Heart left ventricle (tissue), 13 donors: ENCODE measurements at regions not wholly inside any gene's neighbourhood (a gene's known extent, or its start where the extent isn't known, plus 50 kb on each side); places are given as distances from the start of the nearest gene placed in this dataset.

ENCODE experiments used
- POLR2A ChIP-seq, 2 donors: fragments of 450-650 bp; IDR thresholded peaks; one replicate each; pipeline ENCODE4 v1.6.1; 2017; ENCODE audit warnings: antibody characterized with exemption in 2 of 2, mild to moderate bottlenecking in 2 of 2, moderate library complexity in 2 of 2
- TF ChIP-seq, protein P1 (sequence below), 12 donors: fragments of 200-600 bp; sonication (generic) in 4 of 12; IDR thresholded peaks; one replicate each; pipeline versions ENCODE4 v1.5.0 to v1.8.0; 2018 to 2022; ENCODE audit warnings: antibody characterized with exemption in 12 of 12, mild to moderate bottlenecking in 5 of 12
- donor health status: ischemic (EF 13 %, LVEDD 7.1; RV severe dilation, severe dysfunction).
- donor health status: DM: no; HTN: yes; CAD: no.
- donor health status: DM: no; HTN: no; CAD: no.
- donor health status: ischemic (EF 25% LVEDD 6.9; RV normal size, moderate dysfunction).
- donor health status: ischemic (EF 25% LVEDD 5.7; RV mildly dilated, moderate dysfunction).
- donor health status: ischemic (EF 35%, LVEDD 5.7; RV mildly dilated, moderate dysfunction).
- donor health status: nonischemic (EF 11% LVEDD 7.7; RV severe dilation, severe dysfunction).
- donor health status: DM: yes; HTN: yes; CAD: no.
- donor health status: PGD.
- donor health status: ischemic (EF 29% LVEDD 5.4; RV normal size, mild dysfunction).
- donor health status: nonischemic (EF 23%, LVEDD 6.1; RV moderate dilation, normal function).

DNA sequence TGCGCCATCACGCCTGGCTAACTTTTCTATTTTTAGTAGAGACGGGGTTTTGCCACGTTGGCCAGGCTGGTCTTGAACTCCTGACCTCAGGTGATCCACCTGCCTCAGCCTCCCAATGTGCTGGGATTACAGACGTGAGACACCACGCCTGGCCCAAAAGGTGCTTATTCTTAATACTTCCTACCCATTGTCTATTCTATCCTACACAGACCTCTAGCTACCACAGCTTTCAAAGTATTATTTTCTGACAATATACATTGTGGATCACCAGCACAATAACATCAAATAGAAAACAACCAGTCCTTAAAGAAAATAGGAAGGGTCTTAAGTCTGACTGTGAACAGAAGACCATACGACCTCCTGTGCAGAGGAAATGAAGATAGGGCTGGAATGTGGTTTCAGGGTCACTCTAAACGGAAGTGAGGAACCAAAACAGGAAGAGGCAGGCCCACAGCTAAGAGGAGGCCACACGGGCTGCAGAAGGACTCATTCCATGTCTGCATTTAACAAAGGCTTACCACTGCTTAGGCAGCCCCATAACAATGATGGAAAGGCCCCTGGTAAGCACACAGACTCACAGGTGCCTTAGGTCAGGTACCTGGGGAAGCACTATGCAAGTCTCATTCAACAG, 115.2 kb downstream of the ZFAND4 start:
- TF ChIP-seq, protein P1, sequence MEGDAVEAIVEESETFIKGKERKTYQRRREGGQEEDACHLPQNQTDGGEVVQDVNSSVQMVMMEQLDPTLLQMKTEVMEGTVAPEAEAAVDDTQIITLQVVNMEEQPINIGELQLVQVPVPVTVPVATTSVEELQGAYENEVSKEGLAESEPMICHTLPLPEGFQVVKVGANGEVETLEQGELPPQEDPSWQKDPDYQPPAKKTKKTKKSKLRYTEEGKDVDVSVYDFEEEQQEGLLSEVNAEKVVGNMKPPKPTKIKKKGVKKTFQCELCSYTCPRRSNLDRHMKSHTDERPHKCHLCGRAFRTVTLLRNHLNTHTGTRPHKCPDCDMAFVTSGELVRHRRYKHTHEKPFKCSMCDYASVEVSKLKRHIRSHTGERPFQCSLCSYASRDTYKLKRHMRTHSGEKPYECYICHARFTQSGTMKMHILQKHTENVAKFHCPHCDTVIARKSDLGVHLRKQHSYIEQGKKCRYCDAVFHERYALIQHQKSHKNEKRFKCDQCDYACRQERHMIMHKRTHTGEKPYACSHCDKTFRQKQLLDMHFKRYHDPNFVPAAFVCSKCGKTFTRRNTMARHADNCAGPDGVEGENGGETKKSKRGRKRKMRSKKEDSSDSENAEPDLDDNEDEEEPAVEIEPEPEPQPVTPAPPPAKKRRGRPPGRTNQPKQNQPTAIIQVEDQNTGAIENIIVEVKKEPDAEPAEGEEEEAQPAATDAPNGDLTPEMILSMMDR (IDR thresholded peaks at IDR 0.05) = no peak
- no peak for TF ChIP-seq POLR2A (IDR thresholded peaks at IDR 0.05)
